GM18505 (cell line): ENCODE measurements at regions not wholly inside any gene's neighbourhood (a gene's known extent, or its start where the extent isn't known, plus 50 kb on each side); places are given as distances from the start of the nearest gene placed in this dataset.
A peak's percentile ranks its signal among the peaks of the same experiment; 100 is the strongest.

Experiments used
- ATAC-seq: cut with Tn5 transposase; IDR thresholded peaks from one replicate; pipeline ENCODE4 v1.9.1; 2021; ENCODE audit not compliant: unreplicated experiment
- POLR2A ChIP-seq: IDR thresholded peaks from 4 replicates; pipeline ENCODE4 v1.6.1; 2011; ENCODE audit warnings: borderline replicate concordance; ENCODE audit not compliant: insufficient read depth, insufficient read length; ENCODE audit errors: extremely low read depth

GRCh38 chr5:75964008-75964407, 119.2 kb upstream of the SV2C start:
- ATAC-seq, result peak; percentile 90

GRCh38 chr5:75963554-75963953, 119.6 kb upstream of the SV2C start:
- no peak for ATAC-seq

More at GRCh38 chr5:75964008-75964407, 119.2 kb upstream of the SV2C start:
- TF ChIP-seq POLR2A, result no peak

DNA sequence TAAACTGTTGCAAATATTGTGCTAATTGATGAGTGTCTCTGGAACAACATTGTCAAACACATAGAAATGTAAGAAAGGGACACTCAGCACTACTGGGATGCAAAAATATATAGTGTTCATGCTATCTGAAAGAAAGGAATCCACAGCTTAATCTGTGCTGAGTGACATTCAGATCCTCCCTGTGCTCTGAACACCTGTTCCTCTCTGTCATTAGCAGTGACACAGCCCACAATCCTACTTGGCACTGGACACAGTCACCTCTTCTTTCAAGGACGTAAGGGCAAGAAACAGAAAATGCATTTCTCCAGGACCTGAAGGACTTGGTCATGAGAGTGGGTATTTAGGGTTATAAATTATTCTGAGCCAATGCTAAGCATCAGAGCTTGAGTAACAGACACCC, 121.4 kb upstream of the SV2C start:
- ATAC-seq, result no peak

More at GRCh38 chr5:75963554-75963953, 119.6 kb upstream of the SV2C start:
- no peak for TF ChIP-seq POLR2A

GRCh38 chr5:75960129-75960528, 123.1 kb upstream of the SV2C start:
- TF ChIP-seq POLR2A, result no peak
- no peak for ATAC-seq

More for the DNA sequence above, 121.4 kb upstream of the SV2C start:
- TF ChIP-seq POLR2A, result no peak

DNA sequence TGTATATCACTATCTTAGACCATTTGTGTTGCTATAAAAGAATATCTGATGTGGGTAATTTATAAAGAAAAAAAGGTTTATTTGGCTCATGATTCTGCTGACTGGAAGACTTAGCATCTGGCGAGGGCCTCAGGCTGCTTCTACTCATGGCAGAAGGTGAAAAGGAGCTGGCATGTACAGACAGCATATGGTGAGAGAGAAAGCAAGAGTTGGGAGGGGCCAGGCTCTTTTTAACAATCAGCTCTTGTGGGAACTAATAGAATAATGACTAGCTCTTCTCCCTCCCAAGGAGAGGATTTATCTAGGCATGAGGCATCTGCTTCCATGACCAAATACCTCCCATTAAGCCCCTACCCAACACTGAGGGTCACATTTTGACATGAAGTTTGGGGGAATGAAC, 130.2 kb upstream of the SV2C start:
- ATAC-seq, result no peak
- TF ChIP-seq POLR2A, result no peak

- no peak for ATAC-seq
- no peak for TF ChIP-seq POLR2A
Observed at GRCh38 chr5:75952291-75952690, 130.9 kb upstream of the SV2C start.

DNA sequence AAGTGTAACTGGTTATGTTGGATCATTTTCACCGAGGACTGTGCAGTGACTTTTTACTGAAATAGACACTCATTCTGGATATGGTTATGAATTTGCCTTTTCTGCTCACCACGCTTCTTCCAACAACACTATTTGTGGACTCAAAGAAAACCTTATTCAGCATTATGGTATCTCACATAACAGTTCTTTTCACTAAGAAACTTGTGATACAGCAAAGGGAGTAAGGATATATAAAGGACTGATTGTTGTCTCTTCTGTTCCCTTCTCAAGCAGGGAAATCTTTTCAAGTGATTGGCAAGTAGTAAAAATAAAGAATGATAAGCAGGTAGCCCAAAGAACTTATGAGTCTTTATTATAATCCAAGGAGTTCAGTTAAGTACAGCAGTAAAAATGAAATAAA, 131.5 kb upstream of the SV2C start:
- ATAC-seq, result no peak
- TF ChIP-seq POLR2A, result no peak

- ATAC-seq, result no peak
- no peak for TF ChIP-seq POLR2A
Observed at GRCh38 chr5:75951158-75951557, 132.0 kb upstream of the SV2C start.

DNA sequence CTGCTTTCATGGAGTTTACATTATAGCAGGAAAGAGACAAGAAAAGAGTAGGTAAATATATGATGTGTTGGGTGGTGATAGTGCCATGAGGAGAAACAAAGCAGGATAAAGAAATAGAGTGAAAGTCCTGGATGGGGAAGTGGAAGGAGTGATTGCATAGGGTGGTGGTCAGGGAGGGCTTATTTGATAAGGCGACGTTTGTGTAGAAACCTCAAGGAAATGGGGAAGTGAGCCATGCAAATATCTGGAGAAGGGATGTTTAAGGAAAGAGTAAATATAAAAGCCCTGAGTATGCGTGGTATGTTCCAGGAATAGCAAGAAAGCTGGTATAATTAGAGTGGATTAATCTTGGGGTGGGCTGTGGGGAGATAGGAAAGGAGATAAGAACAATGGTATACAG, 134.7 kb upstream of the SV2C start:
- TF ChIP-seq POLR2A, result no peak
- ATAC-seq, result no peak

DNA sequence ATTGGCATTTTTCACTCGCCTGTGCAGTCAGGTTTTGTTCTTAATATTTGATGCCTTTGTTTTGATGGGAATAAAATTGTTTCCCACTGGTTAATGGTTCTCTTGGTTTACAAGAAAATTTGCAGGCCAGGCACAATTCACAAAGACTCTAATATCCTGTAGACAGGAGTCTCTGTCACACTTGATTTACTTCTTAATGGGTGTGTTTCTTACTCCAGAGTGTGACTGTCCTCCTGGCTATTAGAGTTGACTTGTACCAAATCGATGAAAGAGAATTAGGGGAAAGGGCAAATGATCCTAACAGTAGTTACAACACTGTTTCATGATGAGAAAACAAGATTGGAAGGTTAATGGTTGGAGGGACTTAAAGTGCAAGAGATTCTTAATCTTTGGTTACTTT, 142.8 kb upstream of the SV2C start:
- ATAC-seq, result no peak
- TF ChIP-seq POLR2A, result no peak

GRCh38 chr5:75935572-75935971, 147.6 kb upstream of the SV2C start:
- ATAC-seq, result no peak
- no peak for TF ChIP-seq POLR2A

- no peak for TF ChIP-seq POLR2A
- ATAC-seq, result no peak
Observed at GRCh38 chr5:75933489-75933888, 149.7 kb upstream of the SV2C start.

- no peak for ATAC-seq
- no peak for TF ChIP-seq POLR2A
Observed at GRCh38 chr5:75931175-75931574, 152.0 kb upstream of the SV2C start.

DNA sequence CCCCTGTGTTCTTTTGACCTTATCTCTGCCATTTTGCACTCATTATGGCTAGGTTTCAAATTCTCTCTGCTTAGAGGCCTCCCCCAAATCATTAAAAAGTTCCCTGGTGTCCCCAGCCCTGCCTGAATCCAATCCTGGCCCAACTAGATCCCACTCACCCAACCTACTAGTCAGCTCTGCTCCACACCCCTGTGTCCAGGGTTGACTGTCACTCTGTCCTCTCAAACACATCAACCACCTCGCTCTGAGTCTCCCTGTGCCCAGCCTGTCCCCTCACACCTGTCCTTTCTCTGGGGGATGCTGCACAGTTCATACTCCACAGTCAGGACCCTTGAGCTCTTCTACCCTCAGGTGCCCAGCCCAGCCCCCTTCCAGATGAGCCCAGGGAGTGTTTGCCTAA, 154.2 kb upstream of the SV2C start:
- ATAC-seq, result no peak

DNA sequence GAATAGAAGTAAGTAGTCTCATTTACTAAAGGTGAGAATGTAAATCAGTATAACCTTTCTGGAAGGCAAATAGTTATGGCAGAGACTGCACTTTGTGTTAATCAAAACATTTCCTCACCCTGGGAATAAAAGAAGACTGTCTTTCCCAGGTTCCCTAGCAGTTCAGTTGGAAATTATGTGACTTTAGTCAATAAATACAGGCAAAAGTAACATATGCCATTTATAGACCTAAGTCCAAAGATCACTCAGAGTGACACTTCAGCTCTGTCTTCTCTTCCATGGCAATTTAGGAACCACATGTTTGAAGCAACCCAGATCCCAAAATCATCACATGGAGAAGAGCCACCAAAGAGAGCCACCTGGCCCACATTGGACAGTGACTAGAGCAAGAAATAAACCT, 160.7 kb upstream of the SV2C start:
- TF ChIP-seq POLR2A, result no peak
- ATAC-seq, result no peak

More for the DNA sequence above, 154.2 kb upstream of the SV2C start:
- TF ChIP-seq POLR2A, result no peak
